ENCODE measurements at regions not wholly inside any gene's neighbourhood (a gene's known extent, or its start where the extent isn't known, plus 50 kb on each side); places are given as distances from the start of the nearest gene placed in this dataset.

- Histone ChIP-seq H3K36me3 (no peaks in the 10 kb centered on the region), H3K9me3 (no peaks in the 10 kb centered on the region), H3K27me3 (no peaks in the 10 kb centered on the region), H3K4me1 (no peaks in the 10 kb centered on the region), H3K27ac (no peak overlapping the region), H3K4me3 (no peak overlapping the region)
- ATAC-seq, result no peak
- no peak for TF ChIP-seq CTCF (IDR thresholded peaks at IDR 0.05)
- WGBS, 2 donors, result 82 to 93% methylated on average over 3 of the region's 3 CpGs
- DNase-seq, result no peak
- FAIRE-seq, result no peak
- intact Hi-C loops (cut with DNase I), result no loop called here
These were observed 167.0 kb downstream of the AASDH start for GRCh38 chr4:56220261-56220660.

- no peak for ATAC-seq
- TF ChIP-seq CTCF (IDR thresholded peaks at IDR 0.05), result no peak
- DNase-seq, result no peak
- 70 to 79% methylated on average over 3 of the region's 3 CpGs for WGBS, 2 donors
- no peaks in the 10 kb centered on the region for H3K9me3 ChIP-seq
- intact Hi-C loops (cut with DNase I), result no loop called here
- H3K27me3 ChIP-seq, result no peaks in the 10 kb centered on the region
- no peaks in the 10 kb centered on the region for H3K4me1 ChIP-seq
- no peak overlapping the region for H3K27ac ChIP-seq
- H3K36me3 ChIP-seq, result no peaks in the 10 kb centered on the region
- FAIRE-seq, result no peak
- H3K4me3 ChIP-seq, result no peak overlapping the region
These were observed 167.8 kb downstream of the AASDH start for GRCh38 chr4:56219447-56219846.

DNA sequence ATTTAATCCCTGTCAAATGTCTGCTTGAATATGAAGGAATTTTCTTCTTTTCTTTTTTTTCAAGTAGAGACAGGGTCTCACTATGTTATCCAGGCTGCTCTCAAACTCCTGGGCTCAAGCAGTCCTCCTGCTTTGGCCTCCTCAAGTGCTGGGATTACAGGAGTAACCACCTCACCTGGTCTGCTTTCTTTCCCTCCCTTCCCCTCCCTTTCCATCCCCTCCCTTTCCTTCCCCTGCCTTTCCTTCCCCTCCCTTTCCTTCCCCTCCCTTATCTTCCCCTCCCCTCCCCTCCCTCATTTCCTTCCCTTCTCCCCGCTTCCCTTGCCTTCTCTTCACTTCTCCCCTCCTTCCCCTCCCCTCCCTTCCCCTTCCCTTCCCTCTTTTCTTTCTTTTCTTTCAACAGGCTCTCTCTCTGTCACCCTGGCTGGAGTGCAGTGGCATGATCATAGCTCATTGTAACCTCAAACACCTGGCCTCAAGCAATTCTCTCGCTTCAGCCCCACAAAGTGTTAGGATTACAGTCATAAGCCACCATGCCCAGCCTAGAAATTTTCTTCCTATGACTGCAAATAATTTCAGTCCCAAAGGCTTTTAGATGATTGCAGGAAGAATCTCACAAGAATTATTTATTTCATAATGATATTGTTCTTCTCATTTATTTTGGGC, 168.9 kb downstream of the AASDH start:
- no peak for FAIRE-seq
- Histone ChIP-seq H3K27ac (no peak overlapping the region), H3K9me3 (no peaks in the 10 kb centered on the region), H3K36me3 (no peaks in the 10 kb centered on the region), H3K27me3 (no peaks in the 10 kb centered on the region), H3K4me1 (no peaks in the 10 kb centered on the region), H3K4me3 (no peak overlapping the region)
- no peak for DNase-seq
- TF ChIP-seq CTCF (IDR thresholded peaks at IDR 0.05), result no peak
- ATAC-seq, result no peak
- intact Hi-C loops (cut with DNase I), result no loop called here
- 94 to 98% methylated on average over 2 of the region's 2 CpGs for WGBS, 2 donors

GRCh38 chr4:56217343-56217890, 169.9 kb downstream of the AASDH start:
- FAIRE-seq, result no peak
- Histone ChIP-seq H3K4me1 (no peaks in the 10 kb centered on the region), H3K27ac (no peak overlapping the region), H3K4me3 (no peak overlapping the region), H3K36me3 (no peaks in the 10 kb centered on the region), H3K27me3 (no peaks in the 10 kb centered on the region), H3K9me3 (no peaks in the 10 kb centered on the region)
- WGBS, 2 donors, result 27 to 34% methylated on average over 3 of the region's 3 CpGs
- TF ChIP-seq CTCF (IDR thresholded peaks at IDR 0.05), result no peak
- intact Hi-C loops (cut with DNase I), result no loop called here
- DNase-seq, result no peak
- ATAC-seq, result no peak

DNA sequence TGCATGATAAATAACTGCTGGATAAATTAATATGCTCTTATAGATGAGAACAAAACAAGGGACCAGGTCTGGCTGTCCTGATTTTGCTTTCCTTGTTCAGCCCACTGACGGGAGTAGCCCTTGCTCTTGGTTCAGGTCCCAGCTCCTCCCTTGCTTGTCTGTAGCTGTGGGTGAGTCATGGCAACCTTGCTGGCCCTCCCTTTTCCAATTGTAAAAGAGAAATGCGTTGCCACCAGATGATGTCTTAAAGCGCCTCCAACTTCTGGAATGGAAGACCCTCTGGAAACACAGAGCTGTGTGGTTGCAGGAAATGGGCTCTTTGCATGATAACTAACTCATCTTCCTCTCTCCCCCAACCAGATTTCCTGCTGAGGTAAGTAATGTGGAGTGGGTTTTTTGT, 171.4 kb downstream of the AASDH start:
- DNase-seq (no peak), FAIRE-seq (no peak), ATAC-seq (peak; percentile 46 to 81 (median 62))
- 39 to 71% methylated on average over 3 of the region's 3 CpGs for WGBS, 2 donors
- H3K27me3 ChIP-seq, result no peaks in the 10 kb centered on the region
- H3K27ac ChIP-seq, result no peak overlapping the region
- H3K4me1 ChIP-seq, result no peaks in the 10 kb centered on the region
- no peaks in the 10 kb centered on the region for H3K9me3 ChIP-seq
- TF ChIP-seq CTCF (IDR thresholded peaks at IDR 0.05), result no peak
- H3K36me3 ChIP-seq, result no peaks in the 10 kb centered on the region
- no peak overlapping the region for H3K4me3 ChIP-seq
- intact Hi-C loops (cut with DNase I), result no loop called here

Data from pancreas (tissue), 10 donors.